Astrocyte (in vitro differentiated cells and primary cell): ENCODE measurements at regions not wholly inside any gene's neighbourhood (a gene's known extent, or its start where the extent isn't known, plus 50 kb on each side); places are given as distances from the start of the nearest gene placed in this dataset.

Experiments used
- DNase-seq: peaks from one replicate; pipeline ENCODE4 v3.0.0-alpha.2; 2010; ENCODE audit warnings: low read depth
- FAIRE-seq: peaks from 2 replicates; lab custom pipeline; 2011; peaks lifted over from hg19 to GRCh38; lab: Jason Lieb, UNC
- H2AFZ ChIP-seq: 2 replicates; pipeline ENCODE4 v1.6.0; 2012; ENCODE audit warnings: low read depth, low read length, inconsistent platforms
- H3K27ac ChIP-seq: 2 replicates; pipeline ENCODE4 v1.5.1; 2011; ENCODE audit warnings: low read depth, low read length, inconsistent platforms
- H3K27me3 ChIP-seq: 2 replicates; pipeline ENCODE4 v1.6.0; 2011; ENCODE audit warnings: low read length, inconsistent platforms; ENCODE audit not compliant: insufficient read depth
- H3K36me3 ChIP-seq: 2 replicates; pipeline ENCODE4 v1.5.1; 2011; ENCODE audit warnings: low read length, inconsistent platforms; ENCODE audit not compliant: insufficient read depth
- H3K4me1 ChIP-seq: 2 replicates; pipeline ENCODE4 v1.5.1; 2011; ENCODE audit warnings: low read length, inconsistent platforms; ENCODE audit not compliant: insufficient read depth
- H3K4me2 ChIP-seq: 2 replicates; pipeline ENCODE4 v1.6.0; 2012; ENCODE audit warnings: low read length, inconsistent platforms
- H3K4me3 ChIP-seq: 2 replicates; pipeline ENCODE4 v1.5.1; 2011; ENCODE audit warnings: low read depth, mild to moderate bottlenecking, low read length, inconsistent platforms; ENCODE audit not compliant: insufficient read depth
- H3K79me2 ChIP-seq: 2 replicates; pipeline ENCODE4 v1.6.0; 2012; ENCODE audit warnings: mild to moderate bottlenecking, low read length, inconsistent platforms; ENCODE audit not compliant: insufficient read depth
- H3K9ac ChIP-seq: 2 replicates; pipeline ENCODE4 v1.6.0; 2012; ENCODE audit warnings: mild to moderate bottlenecking, low read length, inconsistent platforms
- H3K9me3 ChIP-seq: 2 replicates; pipeline ENCODE4 v1.5.1; 2012; ENCODE audit warnings: low read depth, mild to moderate bottlenecking, low read length, inconsistent platforms; ENCODE audit not compliant: insufficient read depth
- H4K20me1 ChIP-seq: 2 replicates; pipeline ENCODE4 v1.6.0; 2012; ENCODE audit warnings: low read length, inconsistent platforms; ENCODE audit not compliant: insufficient read depth
- H3K27ac Mint-ChIP-seq: one replicate; pipeline ENCODE4 v1.8.0; 2021; ENCODE audit warnings: mild to moderate bottlenecking, mixed read lengths; ENCODE audit not compliant: unreplicated experiment
- H3K27me3 Mint-ChIP-seq: one replicate; pipeline ENCODE4 v1.8.0; 2021; ENCODE audit warnings: low read depth, mixed read lengths; ENCODE audit not compliant: unreplicated experiment
- H3K36me3 Mint-ChIP-seq: one replicate; pipeline ENCODE4 v1.8.0; 2021; ENCODE audit warnings: low read depth, mixed read lengths; ENCODE audit not compliant: unreplicated experiment
- H3K4me1 Mint-ChIP-seq: one replicate; pipeline ENCODE4 v1.8.0; 2021; ENCODE audit warnings: low read depth, mixed read lengths; ENCODE audit not compliant: unreplicated experiment
- H3K4me3 Mint-ChIP-seq: one replicate; pipeline ENCODE4 v1.8.0; 2021; ENCODE audit warnings: mild to moderate bottlenecking, moderate library complexity, mixed read lengths; ENCODE audit not compliant: unreplicated experiment
- H3K9me3 Mint-ChIP-seq: one replicate; pipeline ENCODE4 v1.8.0; 2021; ENCODE audit warnings: mild to moderate bottlenecking, mixed read lengths; ENCODE audit not compliant: unreplicated experiment
- EZH2 ChIP-seq: IDR thresholded peaks from 2 replicates; pipeline ENCODE4 v1.6.1; 2012; ENCODE audit warnings: mild to moderate bottlenecking, low read length, inconsistent platforms; ENCODE audit not compliant: insufficient read depth
- TF ChIP-seq, protein P1 (sequence below): IDR thresholded peaks from 2 replicates; pipeline ENCODE4 v1.5.1; 2011; ENCODE audit warnings: low read depth, mild to moderate bottlenecking, inconsistent platforms, low read length, moderate library complexity; ENCODE audit not compliant: insufficient read depth

DNA sequence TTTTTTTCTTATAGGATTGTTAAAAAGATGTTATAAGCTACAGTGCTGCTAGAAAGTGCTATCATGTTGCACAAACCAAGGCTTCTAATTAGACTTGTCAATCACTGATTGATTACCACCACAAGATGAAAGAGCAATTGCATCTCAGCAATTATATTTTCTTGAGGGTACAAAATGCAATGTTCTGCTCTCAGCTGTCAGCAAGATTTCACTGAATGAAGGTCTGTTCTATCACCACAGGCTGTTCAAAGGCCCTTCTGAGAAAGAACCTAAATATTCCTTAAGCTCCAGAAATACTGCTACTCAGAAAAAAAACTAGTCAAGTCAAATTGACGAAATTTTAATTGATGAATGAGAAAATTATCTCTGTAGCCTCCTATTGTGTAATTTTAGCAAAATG lies 301.9 kb upstream of the KYNU start:
- Histone ChIP-seq H3K27me3 (no peaks in the 10 kb centered on the region), H3K9ac (no peak overlapping the region), H3K79me2 (no peaks in the 10 kb centered on the region), H3K4me3 (no peak overlapping the region), H3K4me2 (no peak overlapping the region), H3K27ac (no peak overlapping the region), H3K36me3 (no peaks in the 10 kb centered on the region), H4K20me1 (no peaks in the 10 kb centered on the region), H2AFZ (no peak overlapping the region), H3K9me3 (no peaks in the 10 kb centered on the region), H3K4me1 (no peaks in the 10 kb centered on the region)
- TF ChIP-seq, protein P1, sequence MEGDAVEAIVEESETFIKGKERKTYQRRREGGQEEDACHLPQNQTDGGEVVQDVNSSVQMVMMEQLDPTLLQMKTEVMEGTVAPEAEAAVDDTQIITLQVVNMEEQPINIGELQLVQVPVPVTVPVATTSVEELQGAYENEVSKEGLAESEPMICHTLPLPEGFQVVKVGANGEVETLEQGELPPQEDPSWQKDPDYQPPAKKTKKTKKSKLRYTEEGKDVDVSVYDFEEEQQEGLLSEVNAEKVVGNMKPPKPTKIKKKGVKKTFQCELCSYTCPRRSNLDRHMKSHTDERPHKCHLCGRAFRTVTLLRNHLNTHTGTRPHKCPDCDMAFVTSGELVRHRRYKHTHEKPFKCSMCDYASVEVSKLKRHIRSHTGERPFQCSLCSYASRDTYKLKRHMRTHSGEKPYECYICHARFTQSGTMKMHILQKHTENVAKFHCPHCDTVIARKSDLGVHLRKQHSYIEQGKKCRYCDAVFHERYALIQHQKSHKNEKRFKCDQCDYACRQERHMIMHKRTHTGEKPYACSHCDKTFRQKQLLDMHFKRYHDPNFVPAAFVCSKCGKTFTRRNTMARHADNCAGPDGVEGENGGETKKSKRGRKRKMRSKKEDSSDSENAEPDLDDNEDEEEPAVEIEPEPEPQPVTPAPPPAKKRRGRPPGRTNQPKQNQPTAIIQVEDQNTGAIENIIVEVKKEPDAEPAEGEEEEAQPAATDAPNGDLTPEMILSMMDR, result no peak
- TF ChIP-seq EZH2, result no peak
- no peaks in the 10 kb centered on the region for H3K36me3 Mint-ChIP-seq
- H3K27ac Mint-ChIP-seq, result no peak overlapping the region
- H3K4me3 Mint-ChIP-seq, result no peak overlapping the region
- FAIRE-seq (no peak), DNase-seq (no peak)
- H3K4me1 Mint-ChIP-seq, result no peaks in the 10 kb centered on the region
- no peaks in the 10 kb centered on the region for H3K9me3 Mint-ChIP-seq
- no peaks in the 10 kb centered on the region for H3K27me3 Mint-ChIP-seq

- Mint-ChIP-seq H3K27me3 (no peaks in the 10 kb centered on the region), H3K9me3 (no peaks in the 10 kb centered on the region), H3K4me3 (no peak overlapping the region), H3K4me1 (no peaks in the 10 kb centered on the region), H3K27ac (no peak overlapping the region), H3K36me3 (no peaks in the 10 kb centered on the region)
- H4K20me1 ChIP-seq, result no peaks in the 10 kb centered on the region
- H3K4me3 ChIP-seq, result no peak overlapping the region
- H3K36me3 ChIP-seq, result no peaks in the 10 kb centered on the region
- DNase-seq (no peak), FAIRE-seq (no peak)
- no peaks in the 10 kb centered on the region for H3K79me2 ChIP-seq
- no peaks in the 10 kb centered on the region for H3K9me3 ChIP-seq
- H2AFZ ChIP-seq, result no peak overlapping the region
- H3K27ac ChIP-seq, result no peak overlapping the region
- H3K4me2 ChIP-seq, result no peak overlapping the region
- no peaks in the 10 kb centered on the region for H3K4me1 ChIP-seq
- no peak for TF ChIP-seq EZH2
- TF ChIP-seq, protein P1, result no peak
- no peaks in the 10 kb centered on the region for H3K27me3 ChIP-seq
- H3K9ac ChIP-seq, result no peak overlapping the region
Observed at GRCh38 chr2:142574388-142574787, 303.1 kb upstream of the KYNU start.

- Histone ChIP-seq H3K4me2 (no peak overlapping the region), H3K4me1 (no peaks in the 10 kb centered on the region), H2AFZ (no peak overlapping the region), H3K4me3 (no peak overlapping the region), H4K20me1 (no peaks in the 10 kb centered on the region), H3K9ac (no peak overlapping the region), H3K27me3 (no peaks in the 10 kb centered on the region), H3K27ac (no peak overlapping the region), H3K79me2 (no peaks in the 10 kb centered on the region), H3K9me3 (no peaks in the 10 kb centered on the region), H3K36me3 (no peaks in the 10 kb centered on the region)
- Mint-ChIP-seq H3K4me1 (no peaks in the 10 kb centered on the region), H3K4me3 (no peak overlapping the region), H3K27me3 (no peaks in the 10 kb centered on the region), H3K9me3 (no peaks in the 10 kb centered on the region), H3K27ac (no peak overlapping the region), H3K36me3 (no peaks in the 10 kb centered on the region)
- FAIRE-seq (no peak), DNase-seq (no peak)
- TF ChIP-seq, protein P1, result no peak
- no peak for TF ChIP-seq EZH2
Observed at GRCh38 chr2:142572346-142573132, 304.9 kb upstream of the KYNU start.
